AG08396 (cell line): ENCODE measurements at regions not wholly inside any gene's neighbourhood (a gene's known extent, or its start where the extent isn't known, plus 50 kb on each side); places are given as distances from the start of the nearest gene placed in this dataset.

Experiments used
- DNase-seq: peaks from one replicate; pipeline ENCODE4 v3.0.0; 2012; ENCODE audit warnings: low spot score, mixed read lengths

DNA sequence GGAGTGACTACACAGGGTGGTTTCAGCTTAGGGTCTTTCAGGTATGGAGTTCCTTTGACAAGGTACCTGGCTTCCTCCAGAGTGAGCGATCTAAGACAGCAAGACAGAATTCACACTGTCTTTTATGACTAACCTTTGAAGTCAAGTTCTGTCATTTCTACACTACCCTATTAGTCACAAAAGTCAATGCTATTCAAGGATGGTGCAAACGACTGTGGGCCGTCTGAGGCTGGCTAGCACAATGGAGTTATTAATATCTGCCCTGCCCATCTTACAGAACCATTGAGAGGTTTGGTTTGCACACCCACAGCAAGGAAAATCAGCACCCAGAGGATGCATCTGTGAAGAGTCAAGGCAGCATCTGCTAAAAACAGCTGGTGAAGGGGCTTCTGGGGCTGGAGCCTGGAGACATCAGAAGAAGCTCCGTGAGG, 62.9 kb upstream of the XCR1 start:
- DNase-seq = no peak

DNA sequence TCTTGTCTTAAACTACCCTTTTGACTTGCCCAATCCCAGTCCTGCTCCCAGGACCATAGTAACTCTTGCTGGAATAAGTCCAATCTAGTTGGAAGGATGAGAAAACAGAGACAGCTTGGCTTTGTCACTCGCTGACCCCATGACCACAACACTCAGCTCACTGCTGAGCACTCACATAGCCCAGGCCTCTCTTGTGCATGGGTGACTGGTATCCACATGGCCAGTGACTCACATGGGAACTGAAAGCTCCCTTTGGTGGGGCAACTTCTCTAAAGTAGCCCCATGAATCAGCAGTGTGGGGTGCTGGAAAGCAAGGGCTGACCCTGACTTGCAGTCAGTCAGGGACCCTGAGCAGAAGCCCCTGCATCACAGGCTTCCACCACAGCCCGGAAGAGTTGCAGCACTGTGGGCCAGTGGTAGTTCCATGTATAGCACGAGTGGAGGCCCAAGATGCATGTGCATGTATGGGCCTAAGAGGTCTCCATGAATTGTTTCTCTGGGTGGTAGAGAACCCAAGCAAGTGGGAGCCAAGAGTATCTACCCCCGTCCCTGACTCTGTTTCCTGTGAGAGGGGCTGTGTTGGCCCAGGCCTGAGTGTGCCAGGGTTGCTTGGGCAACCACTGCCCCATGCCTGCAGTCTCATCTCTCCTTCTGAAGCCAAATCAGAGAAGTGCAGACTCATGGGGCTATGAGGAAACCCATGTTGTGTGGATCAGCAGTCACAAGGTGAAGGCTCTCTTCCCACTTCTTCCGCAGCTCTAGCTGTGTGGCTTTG, 62.1 kb upstream of the XCR1 start:
- peak; percentile 81 for DNase-seq

DNA sequence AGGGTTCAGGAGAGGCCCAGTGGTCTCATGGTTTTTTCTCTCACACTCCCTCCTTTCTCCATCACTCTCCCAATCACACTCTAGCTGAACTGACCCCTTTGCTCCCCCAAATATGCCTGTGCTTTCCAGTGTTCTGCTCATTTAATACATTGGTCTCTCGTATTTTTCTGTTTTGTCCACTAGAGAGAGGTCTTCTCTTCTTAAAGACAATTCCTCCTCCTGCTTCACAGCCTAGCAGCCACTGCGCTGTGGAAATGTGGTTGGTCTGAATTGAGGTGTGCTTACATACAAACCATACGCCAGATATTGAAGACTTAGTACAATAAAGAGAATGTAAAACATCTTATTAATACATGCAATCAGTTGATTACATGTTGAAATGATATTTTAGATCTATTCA, 60.6 kb upstream of the XCR1 start:
- peak; percentile 25 for DNase-seq

DNA sequence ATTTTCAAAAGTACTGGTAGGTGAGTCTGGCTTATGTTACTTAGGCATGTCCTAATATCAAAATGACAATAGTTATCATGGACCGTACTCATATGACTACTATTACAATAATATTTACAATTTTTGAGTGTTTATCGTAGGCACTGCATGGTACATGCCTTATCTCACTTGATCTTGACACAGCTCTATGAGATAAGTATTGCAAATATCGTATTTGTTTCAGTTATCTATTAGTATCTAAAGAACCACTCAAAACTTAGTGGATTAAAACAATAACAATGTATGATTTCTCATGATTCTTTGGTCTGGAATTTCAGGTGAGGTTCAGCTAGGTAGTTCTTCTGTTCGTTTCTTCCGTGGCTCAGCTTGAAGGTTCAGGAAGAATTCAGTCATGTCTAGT, 59.7 kb upstream of the XCR1 start:
- DNase-seq = no peak

DNA sequence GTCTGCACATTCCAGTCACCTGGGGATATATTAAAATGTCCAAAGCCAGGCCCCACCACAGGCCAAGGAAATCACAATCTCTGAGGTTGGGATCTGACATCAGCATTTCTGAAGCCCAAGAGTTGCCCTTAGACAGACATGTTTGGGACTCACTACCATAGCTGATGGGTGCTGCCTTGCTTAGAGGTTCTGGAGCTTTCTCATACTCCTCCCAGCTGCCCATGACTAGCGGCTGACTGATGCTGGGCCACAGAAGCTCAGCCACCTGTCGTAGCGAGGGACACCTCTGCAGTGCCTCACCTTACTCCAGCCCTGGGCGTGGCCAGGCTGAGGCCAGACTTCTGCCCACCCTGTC, 58.8 kb upstream of the XCR1 start:
- no peak for DNase-seq

DNA sequence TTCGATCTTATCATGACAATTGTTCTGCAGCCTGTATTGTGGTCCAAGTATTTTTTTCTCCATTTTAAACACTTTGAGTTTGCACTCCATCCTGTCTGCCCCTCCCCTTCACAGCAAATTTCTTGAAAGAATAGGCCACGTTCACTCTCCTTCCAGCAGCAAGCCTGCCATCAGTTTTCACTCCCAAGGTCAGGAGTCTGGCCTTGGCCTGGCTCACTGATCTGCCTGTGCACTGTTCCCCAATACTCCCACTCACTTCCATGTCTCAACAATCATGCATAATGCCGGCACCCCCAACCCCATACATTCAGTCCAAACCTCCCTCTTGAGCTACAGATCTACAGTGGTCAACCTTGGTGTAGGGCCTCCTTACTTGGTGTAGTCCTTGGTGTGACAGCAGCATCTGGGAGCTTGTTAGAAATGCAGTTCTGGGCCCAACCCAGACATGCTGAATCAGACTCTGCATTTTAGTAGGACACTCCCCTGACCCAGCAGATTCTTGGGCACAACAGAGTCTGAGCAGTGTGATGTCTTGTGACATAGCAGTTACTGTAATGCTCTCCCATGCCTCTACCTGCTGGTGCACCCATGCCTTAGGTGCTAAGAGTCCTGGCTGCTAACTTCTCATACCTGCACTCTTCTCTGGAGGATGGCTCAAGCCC, 58.3 kb upstream of the XCR1 start:
- DNase-seq = no peak

DNA sequence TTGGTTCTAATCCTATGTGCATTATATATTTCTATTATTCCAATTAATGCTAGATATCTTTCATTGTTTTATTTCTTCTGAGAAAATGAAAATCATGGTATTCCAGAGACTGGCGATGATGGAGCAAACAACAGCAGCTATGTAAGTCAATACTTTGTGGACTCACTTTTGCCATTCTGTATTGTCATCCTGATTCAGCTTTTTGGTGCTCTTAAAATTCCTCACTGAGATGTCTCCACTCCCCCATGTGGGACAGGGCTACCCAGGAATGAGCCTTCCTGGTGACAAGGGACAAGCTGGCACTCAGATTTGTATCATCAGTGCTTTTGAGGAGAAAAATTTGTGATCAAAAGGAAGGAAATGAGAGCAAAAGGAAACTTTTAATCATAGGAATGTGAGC, 56.7 kb upstream of the XCR1 start:
- DNase-seq = no peak

DNA sequence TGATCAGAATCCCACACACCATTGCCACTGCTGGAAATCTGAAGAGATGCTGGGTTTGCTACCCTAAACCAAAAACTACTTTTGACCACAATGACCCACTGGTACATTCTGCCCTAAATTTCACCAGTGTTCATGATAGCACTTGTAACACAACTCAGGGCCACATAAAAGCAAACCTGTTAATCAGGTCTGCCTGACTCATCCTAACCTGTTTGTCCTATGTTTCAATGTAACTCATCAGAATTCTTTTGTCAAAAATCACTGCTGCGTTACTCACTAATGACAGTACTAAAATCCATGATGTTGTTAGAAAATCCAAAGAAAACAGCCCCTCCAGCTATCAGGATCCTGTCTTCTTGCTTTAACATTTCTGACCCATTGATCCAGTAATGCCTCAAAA, 55.6 kb upstream of the XCR1 start:
- DNase-seq = no peak

DNA sequence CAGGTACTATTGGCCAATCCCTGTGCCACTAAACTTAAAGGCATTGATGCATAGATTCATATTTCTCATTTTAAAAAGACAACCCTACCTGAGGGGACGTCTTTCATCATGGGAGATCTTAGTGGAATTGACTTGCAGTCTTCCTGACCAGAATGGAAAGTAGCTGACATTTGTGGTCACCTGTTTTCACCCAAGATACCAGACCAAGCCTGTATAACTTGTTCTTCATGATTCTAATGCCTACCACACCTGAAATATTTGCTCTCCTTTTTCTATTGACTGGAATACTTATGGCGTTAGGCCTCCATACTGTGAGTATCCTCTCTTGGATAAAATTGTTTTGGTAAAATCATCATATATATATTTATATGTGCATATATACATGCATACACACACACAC, 54.7 kb upstream of the XCR1 start:
- DNase-seq = no peak

DNA sequence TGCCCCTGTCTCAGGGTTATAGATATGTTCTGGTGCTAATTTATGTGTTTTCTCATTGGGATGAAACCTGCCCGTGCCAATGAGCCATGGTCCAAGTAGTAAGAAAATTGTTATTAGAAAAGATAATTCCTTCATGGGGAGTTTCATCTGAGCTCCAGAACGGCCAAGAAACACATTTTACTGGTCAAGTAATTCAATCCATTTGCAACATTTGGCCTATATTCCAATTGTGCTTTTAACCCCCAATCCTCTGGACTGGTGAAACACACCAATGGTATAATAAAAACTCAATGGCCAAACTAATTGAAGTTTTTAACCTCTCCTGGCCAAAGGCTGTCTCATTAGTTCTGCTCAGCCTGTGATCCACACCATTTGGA, 53.7 kb upstream of the XCR1 start:
- no peak for DNase-seq

DNA sequence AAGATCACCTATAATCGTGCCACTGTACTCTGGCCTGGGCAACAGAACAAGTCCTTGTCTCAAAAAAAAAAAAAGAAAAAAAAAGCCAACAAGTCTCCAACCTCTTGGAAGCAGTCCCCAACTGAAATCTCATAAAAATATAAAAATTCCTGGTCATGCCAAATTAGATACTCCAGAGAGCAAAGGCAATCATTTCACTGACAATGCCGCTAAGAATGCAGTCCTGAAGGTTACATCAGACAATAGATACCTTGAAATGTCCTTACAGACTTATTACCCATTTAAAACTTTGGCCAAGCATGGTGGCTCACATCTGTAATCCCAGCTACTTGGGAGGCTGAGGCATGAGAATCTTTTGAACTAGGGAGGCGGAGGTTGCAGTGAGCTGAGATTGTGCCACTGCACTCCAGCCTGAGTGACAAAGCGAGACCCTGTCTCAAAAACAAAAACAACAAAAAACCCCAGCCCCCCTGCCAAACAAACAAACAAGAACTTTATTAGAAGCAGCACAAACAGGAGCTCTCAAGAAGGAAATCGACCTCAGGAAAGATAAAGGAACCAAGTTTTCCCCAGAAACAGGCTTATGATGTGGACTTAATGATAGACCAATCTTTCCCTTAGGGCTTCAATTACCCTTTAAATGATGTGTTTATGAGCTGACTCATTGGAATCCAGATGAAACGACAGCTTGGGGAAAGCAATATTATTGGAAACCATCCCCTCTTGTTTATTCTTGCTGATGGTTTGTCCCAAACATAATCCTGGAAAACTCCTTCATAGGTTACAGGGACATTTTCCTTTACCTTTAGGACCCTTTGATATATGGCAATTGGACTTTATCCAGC, 53.1 kb upstream of the XCR1 start:
- no peak for DNase-seq

DNA sequence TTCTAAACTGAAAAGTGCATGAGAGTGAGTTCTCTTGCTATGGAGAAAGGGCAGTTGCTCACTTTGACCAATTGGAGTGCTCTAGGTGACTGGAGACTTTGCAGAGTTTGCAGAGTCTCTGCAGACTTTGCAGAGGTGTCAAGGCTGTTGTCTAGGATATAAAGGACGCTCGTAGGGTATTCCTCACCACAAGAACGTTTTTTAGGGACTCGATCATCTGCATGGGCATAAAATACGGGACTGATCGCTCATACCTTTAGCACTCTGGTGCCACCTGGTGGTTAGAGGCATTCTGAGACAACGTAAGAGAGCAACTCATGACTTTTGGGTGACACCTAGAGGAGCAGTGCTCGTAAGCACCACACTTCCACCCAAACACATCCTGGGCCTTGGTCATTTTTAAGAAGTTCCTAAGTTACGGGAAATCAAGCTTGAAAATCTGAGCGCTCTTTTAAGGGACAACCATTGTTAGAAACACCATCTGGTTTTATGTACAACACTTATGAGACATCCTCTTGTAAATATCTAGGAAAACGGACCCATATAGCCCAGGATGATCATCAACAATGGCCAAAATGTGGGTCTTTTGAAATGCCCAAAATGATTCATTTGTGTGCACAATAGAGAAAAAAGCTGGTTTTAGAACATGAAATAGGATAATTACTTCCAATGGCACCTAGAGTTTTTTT, 51.6 kb upstream of the XCR1 start:
- DNase-seq = peak; percentile 78
